Karpas-422 (cell line): ENCODE measurements at regions not wholly inside any gene's neighbourhood (a gene's known extent, or its start where the extent isn't known, plus 50 kb on each side); places are given as distances from the start of the nearest gene placed in this dataset.

ENCODE experiments used
- DNase-seq: peaks from one replicate; pipeline ENCODE4 v3.0.0-alpha.2; 2015
- H2AFZ ChIP-seq: fragments of 200-600 bp; sonication (generic); 2 replicates; pipeline ENCODE4 v1.6.1; 2014; ENCODE audit warnings: antibody characterized with exemption, low read length, mixed read lengths
- H3K27ac ChIP-seq: fragments of 200-600 bp; sonication (generic); 2 replicates; pipeline ENCODE4 v1.5.1; 2014; ENCODE audit warnings: mild to moderate bottlenecking, low read length, moderate library complexity
- H3K27me3 ChIP-seq: fragments of 200-600 bp; sonication (generic); 2 replicates; pipeline ENCODE4 v1.6.1; 2014; ENCODE audit warnings: low read length, mixed read lengths
- H3K36me3 ChIP-seq: fragments of 200-600 bp; sonication (generic); 2 replicates; pipeline ENCODE4 v1.6.1; 2014; ENCODE audit warnings: low read length, mixed read lengths; ENCODE audit not compliant: insufficient read depth
- H3K4me1 ChIP-seq: fragments of 200-600 bp; sonication (generic); 2 replicates; pipeline ENCODE4 v1.6.1; 2014; ENCODE audit warnings: mild to moderate bottlenecking, low read length, mixed read lengths
- H3K4me2 ChIP-seq: fragments of 200-600 bp; sonication (generic); 2 replicates; pipeline ENCODE4 v1.6.1; 2014; ENCODE audit warnings: low read length, low read depth, mild to moderate bottlenecking; ENCODE audit not compliant: poor library complexity, severe bottlenecking
- H3K4me3 ChIP-seq: fragments of 200-600 bp; sonication (generic); 2 replicates; pipeline ENCODE4 v1.5.1; 2014; ENCODE audit warnings: mild to moderate bottlenecking, antibody characterized with exemption, low read length, mixed read lengths
- H3K79me2 ChIP-seq: fragments of 200-600 bp; sonication (generic); 2 replicates; pipeline ENCODE4 v1.6.1; 2014; ENCODE audit warnings: mild to moderate bottlenecking, low read length, mixed read lengths
- H3K9ac ChIP-seq: fragments of 200-600 bp; sonication (generic); 2 replicates; pipeline ENCODE4 v1.6.0; 2014; ENCODE audit warnings: low read length
- H3K9me2 ChIP-seq: fragments of 200-600 bp; sonication (generic), shearing (Covaris generic); replicated peaks from 2 replicates; pipeline ENCODE4 v1.6.0; 2014; ENCODE audit warnings: mild to moderate bottlenecking, low read length, moderate library complexity; ENCODE audit not compliant: insufficient read depth
- H3K9me3 ChIP-seq: fragments of 300-700, 200-600 bp; sonication (generic); 2 replicates; pipeline ENCODE4 v1.6.1; 2014; ENCODE audit warnings: low read length, mixed read lengths
- H4K20me1 ChIP-seq: fragments of 200-600 bp; sonication (generic); 2 replicates; pipeline ENCODE4 v1.6.1; 2014; ENCODE audit warnings: mild to moderate bottlenecking, antibody characterized with exemption, low read length, low read depth; ENCODE audit not compliant: insufficient read depth

- Histone ChIP-seq H3K4me2 (no peak overlapping the region), H3K9ac (no peak overlapping the region), H3K36me3 (no peaks in the 10 kb centered on the region), H3K9me3 (peaks cover 17% of the 10 kb centered on the region), H3K4me3 (no peak overlapping the region), H3K9me2 (no peaks in the 10 kb centered on the region), H3K4me1 (no peaks in the 10 kb centered on the region), H3K27ac (no peak overlapping the region), H4K20me1 (no peaks in the 10 kb centered on the region), H2AFZ (no peak overlapping the region), H3K79me2 (no peaks in the 10 kb centered on the region), H3K27me3 (no peaks in the 10 kb centered on the region)
- no peak for DNase-seq
Observed at GRCh38 chr3:146970236-146970635, 365.1 kb upstream of the PLSCR5 start.

GRCh38 chr3:146969356-146969755, 364.2 kb upstream of the PLSCR5 start:
- H3K36me3 ChIP-seq, result no peaks in the 10 kb centered on the region
- no peaks in the 10 kb centered on the region for H4K20me1 ChIP-seq
- no peaks in the 10 kb centered on the region for H3K9me2 ChIP-seq

DNA sequence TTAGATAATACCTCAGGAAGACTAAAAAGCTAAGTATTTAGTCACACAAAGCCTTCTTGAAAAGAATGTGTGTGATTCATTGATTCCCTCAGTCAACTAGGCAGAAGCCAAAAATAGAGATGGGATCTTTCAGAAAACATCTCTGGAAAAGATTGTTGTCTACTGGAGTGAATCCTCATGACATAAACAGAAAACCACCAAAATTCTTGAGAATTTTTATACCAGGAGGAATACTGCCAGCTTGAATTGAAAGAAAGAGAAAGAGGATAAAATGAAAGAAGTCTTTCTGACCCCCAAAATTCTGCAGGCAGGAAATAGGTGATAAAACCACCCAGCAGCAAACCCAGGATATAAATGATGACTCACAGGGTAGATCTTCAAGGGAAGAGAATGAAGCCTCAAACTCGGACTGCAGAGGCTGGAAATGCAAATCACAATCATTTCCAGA, 363.1 kb upstream of the PLSCR5 start:
- H3K9me3 ChIP-seq, result peaks cover 17% of the 10 kb centered on the region
- H3K9me2 ChIP-seq, result no peaks in the 10 kb centered on the region
- H3K36me3 ChIP-seq, result no peaks in the 10 kb centered on the region
- no peak for DNase-seq
- H3K9ac ChIP-seq, result no peak overlapping the region
- H2AFZ ChIP-seq, result no peak overlapping the region
- no peaks in the 10 kb centered on the region for H4K20me1 ChIP-seq
- H3K79me2 ChIP-seq, result no peaks in the 10 kb centered on the region
- H3K4me1 ChIP-seq, result no peaks in the 10 kb centered on the region
- no peak overlapping the region for H3K27ac ChIP-seq
- no peak overlapping the region for H3K4me2 ChIP-seq
- H3K4me3 ChIP-seq, result no peak overlapping the region
- H3K27me3 ChIP-seq, result no peaks in the 10 kb centered on the region

More at GRCh38 chr3:146969356-146969755, 364.2 kb upstream of the PLSCR5 start:
- H2AFZ ChIP-seq, result no peak overlapping the region
- no peak overlapping the region for H3K9ac ChIP-seq
- no peak overlapping the region for H3K4me3 ChIP-seq
- H3K4me2 ChIP-seq, result no peak overlapping the region
- H3K27me3 ChIP-seq, result no peaks in the 10 kb centered on the region
- DNase-seq, result no peak
- H3K9me3 ChIP-seq, result peaks cover 17% of the 10 kb centered on the region
- H3K27ac ChIP-seq, result no peak overlapping the region
- no peaks in the 10 kb centered on the region for H3K79me2 ChIP-seq
- H3K4me1 ChIP-seq, result no peaks in the 10 kb centered on the region

- H3K9ac ChIP-seq, result no peak overlapping the region
- no peaks in the 10 kb centered on the region for H3K79me2 ChIP-seq
- H2AFZ ChIP-seq, result no peak overlapping the region
- H3K27ac ChIP-seq, result no peak overlapping the region
- DNase-seq, result no peak
- no peak overlapping the region for H3K4me3 ChIP-seq
- H3K36me3 ChIP-seq, result no peaks in the 10 kb centered on the region
- H3K9me3 ChIP-seq, result peaks cover 13% of the 10 kb centered on the region
- no peaks in the 10 kb centered on the region for H3K27me3 ChIP-seq
- no peaks in the 10 kb centered on the region for H3K9me2 ChIP-seq
- no peaks in the 10 kb centered on the region for H3K4me1 ChIP-seq
- no peak overlapping the region for H3K4me2 ChIP-seq
- no peaks in the 10 kb centered on the region for H4K20me1 ChIP-seq
Observed at GRCh38 chr3:146967783-146968182, 362.6 kb upstream of the PLSCR5 start.

GRCh38 chr3:146966124-146966523, 361.0 kb upstream of the PLSCR5 start:
- H3K36me3 ChIP-seq, result no peaks in the 10 kb centered on the region
- no peak overlapping the region for H3K4me3 ChIP-seq
- no peak overlapping the region for H3K27ac ChIP-seq
- H3K4me1 ChIP-seq, result no peaks in the 10 kb centered on the region
- no peak overlapping the region for H3K9ac ChIP-seq
- H3K9me3 ChIP-seq, result peaks cover 8% of the 10 kb centered on the region
- no peaks in the 10 kb centered on the region for H3K27me3 ChIP-seq
- H3K4me2 ChIP-seq, result no peak overlapping the region
- H3K79me2 ChIP-seq, result no peaks in the 10 kb centered on the region
- DNase-seq, result no peak
- H3K9me2 ChIP-seq, result no peaks in the 10 kb centered on the region
- no peak overlapping the region for H2AFZ ChIP-seq
- H4K20me1 ChIP-seq, result no peaks in the 10 kb centered on the region

DNA sequence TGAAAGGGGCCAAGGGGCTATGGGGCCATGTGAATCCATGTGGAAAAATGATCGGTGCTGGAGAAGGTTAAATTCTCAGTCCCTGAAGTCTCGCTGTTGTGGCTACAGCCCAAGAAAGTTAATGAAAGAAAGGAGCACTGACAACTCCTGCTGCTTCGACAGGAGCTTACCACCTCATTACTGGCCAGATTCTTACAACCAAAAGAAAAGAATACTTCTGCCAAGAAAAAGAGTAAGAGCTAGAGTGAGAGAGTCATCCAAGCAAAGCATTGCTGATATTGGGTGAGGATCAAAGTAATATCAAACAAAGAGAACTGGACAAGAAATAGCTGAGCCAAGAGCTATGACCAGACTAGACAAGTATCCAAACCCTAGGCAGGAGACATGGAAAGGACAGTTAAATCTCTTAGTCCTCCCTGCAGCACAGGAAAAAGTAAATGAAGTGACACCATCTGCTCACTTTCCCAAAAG, 348.4 kb upstream of the PLSCR5 start:
- H3K4me2 ChIP-seq, result no peak overlapping the region
- no peak overlapping the region for H3K27ac ChIP-seq
- no peak for DNase-seq
- H4K20me1 ChIP-seq, result no peaks in the 10 kb centered on the region
- H2AFZ ChIP-seq, result no peak overlapping the region
- no peaks in the 10 kb centered on the region for H3K4me1 ChIP-seq
- no peak overlapping the region for H3K9ac ChIP-seq
- H3K36me3 ChIP-seq, result no peaks in the 10 kb centered on the region
- no peaks in the 10 kb centered on the region for H3K27me3 ChIP-seq
- no peaks in the 10 kb centered on the region for H3K9me2 ChIP-seq
- H3K9me3 ChIP-seq, result peaks cover 7% of the 10 kb centered on the region
- no peak overlapping the region for H3K4me3 ChIP-seq
- no peaks in the 10 kb centered on the region for H3K79me2 ChIP-seq

GRCh38 chr3:146948985-146949384, 343.8 kb upstream of the PLSCR5 start:
- H3K36me3 ChIP-seq, result no peaks in the 10 kb centered on the region

GRCh38 chr3:146948186-146948585, 343.0 kb upstream of the PLSCR5 start:
- no peaks in the 10 kb centered on the region for H3K9me2 ChIP-seq
- DNase-seq, result no peak
- H3K4me3 ChIP-seq, result no peak overlapping the region
- no peaks in the 10 kb centered on the region for H3K27me3 ChIP-seq
- H3K4me2 ChIP-seq, result no peak overlapping the region
- no peaks in the 10 kb centered on the region for H3K4me1 ChIP-seq
- H2AFZ ChIP-seq, result no peak overlapping the region
- no peaks in the 10 kb centered on the region for H4K20me1 ChIP-seq
- no peaks in the 10 kb centered on the region for H3K36me3 ChIP-seq
- peaks cover 7% of the 10 kb centered on the region for H3K9me3 ChIP-seq
- H3K9ac ChIP-seq, result no peak overlapping the region
- no peak overlapping the region for H3K27ac ChIP-seq
- H3K79me2 ChIP-seq, result no peaks in the 10 kb centered on the region

More at GRCh38 chr3:146948985-146949384, 343.8 kb upstream of the PLSCR5 start:
- H3K4me3 ChIP-seq, result no peak overlapping the region
- no peak overlapping the region for H3K27ac ChIP-seq
- DNase-seq, result no peak
- no peak overlapping the region for H3K4me2 ChIP-seq
- no peaks in the 10 kb centered on the region for H3K9me2 ChIP-seq
- H3K9me3 ChIP-seq, result peaks cover 7% of the 10 kb centered on the region
- H3K9ac ChIP-seq, result no peak overlapping the region
- H4K20me1 ChIP-seq, result no peaks in the 10 kb centered on the region
- H2AFZ ChIP-seq, result no peak overlapping the region
- no peaks in the 10 kb centered on the region for H3K79me2 ChIP-seq
- H3K4me1 ChIP-seq, result no peaks in the 10 kb centered on the region
- no peaks in the 10 kb centered on the region for H3K27me3 ChIP-seq

DNA sequence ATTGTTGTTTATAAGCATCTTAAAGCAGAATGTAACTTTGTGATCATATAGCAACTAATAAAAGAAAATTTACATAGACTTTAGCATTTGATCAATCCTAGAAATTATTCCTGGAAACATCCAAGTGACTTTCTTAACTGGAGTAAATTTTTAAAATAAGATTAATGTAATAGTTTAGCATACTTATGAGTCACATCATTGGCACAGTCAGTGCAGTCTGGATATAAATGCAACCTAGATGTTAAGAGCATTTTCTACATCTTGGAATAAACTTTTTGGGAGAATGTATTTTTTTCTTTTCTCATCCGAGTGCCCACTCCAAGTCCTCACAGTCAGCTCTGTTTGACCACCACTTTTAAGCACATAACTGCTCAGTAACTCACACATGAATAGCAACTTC, 324.6 kb upstream of the PLSCR5 start:
- H3K9me2 ChIP-seq, result no peaks in the 10 kb centered on the region
- H3K27me3 ChIP-seq, result no peaks in the 10 kb centered on the region
- H4K20me1 ChIP-seq, result no peaks in the 10 kb centered on the region
- no peak overlapping the region for H2AFZ ChIP-seq
- no peaks in the 10 kb centered on the region for H3K4me1 ChIP-seq
- no peaks in the 10 kb centered on the region for H3K36me3 ChIP-seq
- no peaks in the 10 kb centered on the region for H3K79me2 ChIP-seq
- no peak overlapping the region for H3K27ac ChIP-seq
- no peak overlapping the region for H3K9ac ChIP-seq
- H3K9me3 ChIP-seq, result no peaks in the 10 kb centered on the region; the same call in 1 of the 2 replicates
- H3K4me2 ChIP-seq, result no peak overlapping the region
- H3K4me3 ChIP-seq, result no peak overlapping the region
- no peak for DNase-seq
